ENCODE measurements at regions not wholly inside any gene's neighbourhood (a gene's known extent, or its start where the extent isn't known, plus 50 kb on each side); places are given as distances from the start of the nearest gene placed in this dataset.
"Not testable (repeated sequence)": the region's sequence is repeated elsewhere in the genome, so short reads cannot be mapped to it uniquely, and the experiment has no call there.

- CTCF ChIA-PET: no interaction called here
- POLR2A ChIA-PET: no interaction called here
- DNase-seq (ENCODE audit: extremely low spot score): no peak
- TF ChIP-seq, protein P1, sequence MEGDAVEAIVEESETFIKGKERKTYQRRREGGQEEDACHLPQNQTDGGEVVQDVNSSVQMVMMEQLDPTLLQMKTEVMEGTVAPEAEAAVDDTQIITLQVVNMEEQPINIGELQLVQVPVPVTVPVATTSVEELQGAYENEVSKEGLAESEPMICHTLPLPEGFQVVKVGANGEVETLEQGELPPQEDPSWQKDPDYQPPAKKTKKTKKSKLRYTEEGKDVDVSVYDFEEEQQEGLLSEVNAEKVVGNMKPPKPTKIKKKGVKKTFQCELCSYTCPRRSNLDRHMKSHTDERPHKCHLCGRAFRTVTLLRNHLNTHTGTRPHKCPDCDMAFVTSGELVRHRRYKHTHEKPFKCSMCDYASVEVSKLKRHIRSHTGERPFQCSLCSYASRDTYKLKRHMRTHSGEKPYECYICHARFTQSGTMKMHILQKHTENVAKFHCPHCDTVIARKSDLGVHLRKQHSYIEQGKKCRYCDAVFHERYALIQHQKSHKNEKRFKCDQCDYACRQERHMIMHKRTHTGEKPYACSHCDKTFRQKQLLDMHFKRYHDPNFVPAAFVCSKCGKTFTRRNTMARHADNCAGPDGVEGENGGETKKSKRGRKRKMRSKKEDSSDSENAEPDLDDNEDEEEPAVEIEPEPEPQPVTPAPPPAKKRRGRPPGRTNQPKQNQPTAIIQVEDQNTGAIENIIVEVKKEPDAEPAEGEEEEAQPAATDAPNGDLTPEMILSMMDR (IDR thresholded peaks at IDR 0.05; ENCODE audit: control extremely low read depth, extremely low read depth, low read depth, missing control alignments): no peak
These were observed 313.2 kb upstream of the DKK2 start for GRCh38 chr4:107349266-107349665.

DNA sequence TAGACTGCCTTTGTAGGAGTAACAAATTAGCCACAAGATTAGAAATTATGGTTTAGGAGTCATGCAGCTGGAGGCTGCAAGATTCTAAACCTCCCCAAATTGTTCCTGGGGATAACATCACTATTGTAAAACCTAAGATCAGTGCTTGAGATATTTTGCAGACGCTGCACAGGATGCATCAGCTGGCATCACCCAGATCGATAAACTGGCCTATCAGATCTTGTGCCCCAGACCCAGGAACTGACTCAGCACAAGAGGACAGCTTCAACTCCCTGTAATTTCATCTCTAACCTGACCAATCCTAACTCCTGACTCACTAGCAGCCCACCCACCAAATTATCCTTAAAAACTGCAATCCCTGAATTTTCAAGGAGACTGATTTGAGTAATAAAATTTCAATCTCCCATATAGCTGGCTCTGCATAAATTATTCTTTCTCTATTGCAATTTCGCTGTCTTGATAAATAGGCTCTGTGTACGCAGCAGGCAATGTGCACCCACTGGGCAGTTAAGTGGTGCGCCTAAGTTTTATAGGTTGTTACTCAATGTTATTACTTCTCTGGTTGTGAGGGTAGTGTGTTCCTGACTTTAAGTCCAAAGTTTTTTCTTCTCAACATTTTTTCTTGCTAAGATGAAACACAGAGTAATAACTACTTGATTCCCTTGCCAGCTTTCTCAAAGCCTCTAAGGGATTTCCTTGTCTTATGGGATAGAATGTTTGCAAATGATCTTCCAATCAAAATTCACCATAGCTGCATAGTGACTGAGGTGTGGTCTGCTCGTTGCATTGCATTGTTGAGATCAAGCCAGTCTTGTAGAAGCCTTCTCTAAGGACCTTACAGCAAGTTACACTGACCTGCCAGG, 312.3 kb upstream of the DKK2 start:
- CTCF ChIA-PET: no interaction called here

GRCh38 chr4:107333518-107333917, 297.4 kb upstream of the DKK2 start:
- ChIA-PET POLR2A (no interaction called here), CTCF (interaction anchor here (1.2 kb wide), 1 partner anchor 11 kb away, joined by 5 read pairs; no protein-coding TSS in a partner anchor)
- no peak for DNase-seq (ENCODE audit: extremely low spot score)
- TF ChIP-seq, protein P1 (IDR thresholded peaks at IDR 0.05; ENCODE audit: control extremely low read depth, extremely low read depth, low read depth, missing control alignments): no peak

More for the DNA sequence above, 312.3 kb upstream of the DKK2 start:
- POLR2A ChIA-PET: no interaction called here
- TF ChIP-seq, protein P1 (IDR thresholded peaks at IDR 0.05; ENCODE audit: control extremely low read depth, extremely low read depth, low read depth, missing control alignments): no peak
- DNase-seq (ENCODE audit: extremely low spot score): no peak

- DNase-seq (ENCODE audit: extremely low spot score); POLR2A ChIA-PET; CTCF ChIA-PET: not testable (repeated sequence)
These were observed 296.5 kb upstream of the DKK2 start for GRCh38 chr4:107332656-107333055.

DNA sequence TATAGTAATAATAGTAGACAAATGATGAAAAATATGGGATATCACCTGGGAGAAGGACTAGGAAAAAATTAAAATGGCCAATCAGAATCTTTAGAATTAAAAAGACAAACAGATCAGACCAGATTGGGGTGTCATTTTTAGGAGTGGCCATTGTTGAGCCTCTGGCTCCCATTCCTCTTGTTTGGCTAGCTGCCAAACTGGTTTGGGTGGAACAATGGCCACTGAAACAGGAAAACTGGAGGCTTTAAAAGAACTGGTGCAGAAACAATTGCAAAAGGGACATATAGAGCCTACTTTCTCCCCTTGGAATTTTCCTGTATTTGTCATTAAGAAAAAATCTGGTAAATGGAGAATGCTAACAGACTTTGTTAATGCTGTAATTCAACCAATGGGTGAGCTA, 294.8 kb upstream of the DKK2 start:
- ChIA-PET CTCF (no interaction called here), POLR2A (no interaction called here)
- no peak for DNase-seq (ENCODE audit: extremely low spot score)
- TF ChIP-seq, protein P1 (IDR thresholded peaks at IDR 0.05; ENCODE audit: control extremely low read depth, extremely low read depth, low read depth, missing control alignments): no peak

DNA sequence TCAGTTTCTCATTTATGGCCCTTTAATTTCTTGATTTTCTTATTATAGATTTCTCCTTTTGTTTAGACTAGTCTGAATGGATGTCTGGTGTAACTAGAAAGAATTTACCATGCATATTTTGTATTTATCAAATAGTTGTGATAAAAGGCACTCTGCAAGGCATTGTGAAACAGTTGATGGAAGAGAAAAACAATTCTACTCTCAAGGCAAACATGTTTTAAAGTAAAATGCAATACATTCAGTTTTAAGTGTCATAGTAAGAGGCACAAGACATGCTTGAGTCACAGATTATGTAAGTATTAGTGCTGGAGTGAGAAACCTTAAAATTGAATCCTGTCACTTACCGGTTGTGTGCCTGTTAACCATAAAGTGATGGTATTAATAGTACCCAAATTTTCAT, 283.3 kb upstream of the DKK2 start:
- no peak for DNase-seq (ENCODE audit: extremely low spot score)
- ChIA-PET CTCF (no interaction called here), POLR2A (no interaction called here)
- TF ChIP-seq, protein P1 (IDR thresholded peaks at IDR 0.05; ENCODE audit: control extremely low read depth, extremely low read depth, low read depth, missing control alignments): no peak

- POLR2A ChIA-PET: no interaction called here
- no peak for DNase-seq (ENCODE audit: extremely low spot score)
- TF ChIP-seq, protein P1 (IDR thresholded peaks at IDR 0.05; ENCODE audit: control extremely low read depth, extremely low read depth, low read depth, missing control alignments): no peak
- CTCF ChIA-PET: interaction anchor here (1.2 kb wide), 1 partner anchor 15 kb away, joined by 3 read pairs; no protein-coding TSS in a partner anchor
These were observed 282.0 kb upstream of the DKK2 start for GRCh38 chr4:107318078-107318477.
